Keratinocyte (primary cell): ENCODE measurements at regions not wholly inside any gene's neighbourhood (a gene's known extent, or its start where the extent isn't known, plus 50 kb on each side); places are given as distances from the start of the nearest gene placed in this dataset.

ENCODE experiments used
- DNase-seq: peaks from one replicate; pipeline ENCODE4 v3.0.0-alpha.2; 2011; ENCODE audit warnings: low read depth, missing footprints, low spot score
- FAIRE-seq: peaks from 2 replicates; lab custom pipeline; 2011; peaks lifted over from hg19 to GRCh38; lab: Jason Lieb, UNC
- H2AFZ ChIP-seq: 2 replicates; pipeline ENCODE4 v1.6.0; 2012; ENCODE audit warnings: low read length, control low read depth, inconsistent platforms; ENCODE audit not compliant: control insufficient read depth
- H3K27ac ChIP-seq: 2 replicates; pipeline ENCODE4 v1.5.1; 2011; ENCODE audit warnings: low read length; ENCODE audit not compliant: control insufficient read depth, insufficient read depth
- H3K27me3 ChIP-seq: 3 replicates; pipeline ENCODE4 v1.6.0; 2011; ENCODE audit warnings: low read length; ENCODE audit not compliant: control insufficient read depth, insufficient read depth; ENCODE audit errors: extremely low read depth
- H3K36me3 ChIP-seq, 2 experiments: 2 replicates in 1 of 2; 3 replicates in 1 of 2; pipeline ENCODE4 v1.5.1; 2011; ENCODE audit warnings: low read length in 2 of 2, mild to moderate bottlenecking in 1 of 2; ENCODE audit not compliant: control insufficient read depth in 2 of 2, insufficient read depth in 2 of 2; ENCODE audit errors: extremely low read depth in 1 of 2
- H3K4me1 ChIP-seq: 3 replicates; pipeline ENCODE4 v1.5.1; 2011; ENCODE audit warnings: low read length; ENCODE audit not compliant: control insufficient read depth, insufficient read depth; ENCODE audit errors: extremely low read depth
- H3K4me2 ChIP-seq: 3 replicates; pipeline ENCODE4 v1.6.0; 2011; ENCODE audit warnings: low read depth, low read length; ENCODE audit not compliant: control insufficient read depth, insufficient read depth; ENCODE audit errors: extremely low read depth
- H3K4me3 ChIP-seq, 3 experiments: fragments of 200-600 bp in 1 of 3; sonication (generic) in 1 of 3; 2 replicates in 2 of 3; 3 replicates in 1 of 3; pipeline ENCODE4 v1.5.1; 2011 to 2016; ENCODE audit warnings: low read length in 3 of 3, mild to moderate bottlenecking in 3 of 3, control low read depth in 2 of 3, inconsistent platforms in 1 of 3, low read depth in 1 of 3, mixed read lengths in 1 of 3, mixed run types in 1 of 3, moderate library complexity in 1 of 3; ENCODE audit not compliant: control insufficient read depth in 2 of 3, insufficient read depth in 2 of 3; ENCODE audit errors: extremely low read depth in 1 of 3
- H3K79me2 ChIP-seq: 2 replicates; pipeline ENCODE4 v1.6.0; 2012; ENCODE audit warnings: low read length; ENCODE audit not compliant: control insufficient read depth, insufficient read depth
- H3K9ac ChIP-seq: 3 replicates; pipeline ENCODE4 v1.6.0; 2011; ENCODE audit warnings: low read length; ENCODE audit not compliant: control insufficient read depth, insufficient read depth; ENCODE audit errors: extremely low read depth
- H3K9me1 ChIP-seq: 3 replicates; pipeline ENCODE4 v1.6.0; 2011; ENCODE audit warnings: low read length; ENCODE audit not compliant: control insufficient read depth, insufficient read depth; ENCODE audit errors: extremely low read depth
- H3K9me3 ChIP-seq: 2 replicates; pipeline ENCODE4 v1.5.1; 2012; ENCODE audit warnings: low read depth, low read length; ENCODE audit not compliant: control insufficient read depth
- H4K20me1 ChIP-seq: 3 replicates; pipeline ENCODE4 v1.6.0; 2011; ENCODE audit warnings: low read length; ENCODE audit not compliant: control insufficient read depth, insufficient read depth; ENCODE audit errors: extremely low read depth
- EZH2 ChIP-seq: IDR thresholded peaks from one replicate; pipeline ENCODE4 v1.6.1; 2012; ENCODE audit warnings: inconsistent platforms, mild to moderate bottlenecking, low read length, moderate library complexity
- dilution Hi-C: fragments of 300-500 bp; cut with MboI; formaldehyde crosslinking; loops from one replicate; pipeline ENCODE4 v1.7.0; 2020; ENCODE audit warnings: low sequenced_read_pairs; ENCODE audit not compliant: extremely low pct_ligation_motif_present
- TF ChIP-seq, protein P1 (sequence below), 3 experiments: IDR thresholded peaks in 1 of 3; conservative IDR thresholded peaks in 1 of 3; optimal IDR thresholded peaks in 1 of 3; 2 replicates in 2 of 3; 3 replicates in 1 of 3; pipeline versions ENCODE3 to v1.5.1; 2011; ENCODE audit warnings: low read length in 3 of 3, mild to moderate bottlenecking in 3 of 3, moderate library complexity in 2 of 3, control low read depth in 1 of 3, inconsistent platforms in 1 of 3; ENCODE audit not compliant: insufficient read depth in 2 of 3; ENCODE audit errors: extremely low read depth in 1 of 3

DNA sequence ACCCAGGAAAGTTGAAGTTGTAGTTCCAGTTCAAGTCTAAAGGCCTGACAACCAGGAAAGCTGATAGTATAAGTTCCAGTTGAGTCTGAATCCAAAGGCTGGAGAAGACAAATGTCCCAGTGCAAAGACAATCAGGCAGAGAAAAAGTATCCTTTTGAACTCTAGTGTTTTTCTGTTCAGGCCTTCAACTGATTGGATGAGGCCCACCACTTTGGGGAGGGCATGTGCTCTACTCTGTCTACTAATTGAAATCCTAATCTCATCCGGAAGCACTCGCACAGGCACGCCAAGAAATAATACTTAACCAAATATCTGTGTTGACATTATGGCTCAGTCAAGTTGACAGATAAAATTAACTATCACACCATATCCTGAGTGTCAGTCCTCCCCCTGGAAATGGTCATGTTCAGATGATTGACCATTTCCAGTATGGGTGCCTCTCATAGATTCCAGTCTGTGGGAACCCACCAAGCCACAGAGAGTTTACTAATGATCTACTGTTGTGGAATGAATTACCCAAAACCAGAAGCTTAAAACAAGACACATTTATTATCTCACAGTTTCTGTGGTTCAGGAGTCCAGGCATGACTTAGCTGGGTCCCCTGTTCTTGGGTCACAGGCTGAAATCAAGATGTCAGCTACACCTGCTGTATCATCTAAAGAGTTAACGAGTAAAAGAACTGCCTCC, 296.3 kb upstream of the ZP4 start:
- Histone ChIP-seq H3K79me2 (no peaks in the 10 kb centered on the region), H3K9me1 (no peaks in the 10 kb centered on the region), H3K27ac (no peak overlapping the region), H3K9me3 (no peaks in the 10 kb centered on the region), H3K27me3 (no peaks in the 10 kb centered on the region), H3K4me2 (no peak overlapping the region), H3K4me3 (no peak overlapping the region), H3K36me3 (no peaks in the 10 kb centered on the region), H4K20me1 (no peaks in the 10 kb centered on the region), H2AFZ (no peak overlapping the region), H3K4me1 (no peaks in the 10 kb centered on the region), H3K9ac (no peak overlapping the region)
- TF ChIP-seq, protein P1, sequence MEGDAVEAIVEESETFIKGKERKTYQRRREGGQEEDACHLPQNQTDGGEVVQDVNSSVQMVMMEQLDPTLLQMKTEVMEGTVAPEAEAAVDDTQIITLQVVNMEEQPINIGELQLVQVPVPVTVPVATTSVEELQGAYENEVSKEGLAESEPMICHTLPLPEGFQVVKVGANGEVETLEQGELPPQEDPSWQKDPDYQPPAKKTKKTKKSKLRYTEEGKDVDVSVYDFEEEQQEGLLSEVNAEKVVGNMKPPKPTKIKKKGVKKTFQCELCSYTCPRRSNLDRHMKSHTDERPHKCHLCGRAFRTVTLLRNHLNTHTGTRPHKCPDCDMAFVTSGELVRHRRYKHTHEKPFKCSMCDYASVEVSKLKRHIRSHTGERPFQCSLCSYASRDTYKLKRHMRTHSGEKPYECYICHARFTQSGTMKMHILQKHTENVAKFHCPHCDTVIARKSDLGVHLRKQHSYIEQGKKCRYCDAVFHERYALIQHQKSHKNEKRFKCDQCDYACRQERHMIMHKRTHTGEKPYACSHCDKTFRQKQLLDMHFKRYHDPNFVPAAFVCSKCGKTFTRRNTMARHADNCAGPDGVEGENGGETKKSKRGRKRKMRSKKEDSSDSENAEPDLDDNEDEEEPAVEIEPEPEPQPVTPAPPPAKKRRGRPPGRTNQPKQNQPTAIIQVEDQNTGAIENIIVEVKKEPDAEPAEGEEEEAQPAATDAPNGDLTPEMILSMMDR (optimal IDR thresholded peaks at IDR 0.05 in 1 of 3, IDR thresholded peaks at IDR 0.05 in 1 of 3, conservative IDR thresholded peaks at IDR 0.05 in 1 of 3; ENCODE audit: extremely low read depth in 1 of 3, insufficient read depth in 2 of 3, low read length in 3 of 3), result no peak
- TF ChIP-seq EZH2, result no peak
- FAIRE-seq, result no peak
- dilution Hi-C loops, result no loop called here
- no peak for DNase-seq

DNA sequence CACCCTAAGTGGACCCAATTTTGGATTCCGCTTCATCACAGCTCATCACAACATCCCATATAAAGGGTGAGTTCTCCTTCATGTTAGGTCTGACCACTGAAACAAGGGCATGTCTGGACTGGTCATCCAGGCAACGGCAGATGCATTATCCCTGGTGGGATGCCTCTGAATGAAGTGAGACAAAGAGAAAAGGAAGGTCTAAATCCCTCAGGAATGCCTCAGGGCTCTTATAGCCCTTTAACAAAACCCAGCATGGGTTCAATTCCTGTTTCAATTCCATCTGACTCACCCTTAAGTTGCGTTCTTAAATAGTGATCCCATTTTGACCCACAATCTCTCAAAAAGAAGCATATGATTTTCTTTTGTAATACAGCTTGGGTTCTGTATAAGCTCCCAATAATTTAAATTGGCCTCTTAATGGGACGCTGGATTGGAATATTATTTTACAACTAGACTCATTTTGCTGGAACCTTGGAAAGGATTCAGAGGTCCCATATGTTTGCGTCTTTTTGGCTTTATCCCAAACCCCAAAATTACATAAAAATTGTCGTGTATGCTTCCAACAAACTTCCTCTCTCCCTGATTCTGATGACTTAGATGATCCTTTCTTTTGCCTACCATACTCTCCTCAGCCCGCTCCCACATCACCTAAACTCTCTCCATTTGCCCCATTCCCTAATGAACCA, 287.4 kb upstream of the ZP4 start:
- Histone ChIP-seq H4K20me1 (no peaks in the 10 kb centered on the region), H3K4me3 (no peak overlapping the region), H2AFZ (no peak overlapping the region), H3K27me3 (no peaks in the 10 kb centered on the region), H3K9me3 (no peaks in the 10 kb centered on the region), H3K9ac (no peak overlapping the region), H3K79me2 (no peaks in the 10 kb centered on the region), H3K27ac (no peak overlapping the region), H3K4me1 (peaks cover 3% of the 10 kb centered on the region), H3K9me1 (no peaks in the 10 kb centered on the region), H3K4me2 (no peak overlapping the region), H3K36me3 (no peaks in the 10 kb centered on the region)
- DNase-seq (peak; percentile 1), FAIRE-seq (no peak)
- TF ChIP-seq EZH2, result no peak
- TF ChIP-seq, protein P1 (optimal IDR thresholded peaks at IDR 0.05 in 1 of 3, IDR thresholded peaks at IDR 0.05 in 1 of 3, conservative IDR thresholded peaks at IDR 0.05 in 1 of 3; ENCODE audit: extremely low read depth in 1 of 3, insufficient read depth in 2 of 3, low read length in 3 of 3), result no peak
- dilution Hi-C loops, result no loop called here
